ENCODE measurements at regions not wholly inside any gene's neighbourhood (a gene's known extent, or its start where the extent isn't known, plus 50 kb on each side); places are given as distances from the start of the nearest gene placed in this dataset.

- TF ChIP-seq NCOR1 (IDR thresholded peaks at IDR 0.05; ENCODE audit: borderline replicate concordance, low read length) (peak; percentile 48; the same call in 1 of the 2 replicates), TFDP1 (CRISPR knock-in tag; IDR thresholded peaks at IDR 0.05; ENCODE audit: borderline replicate concordance) (0 out of 2 replicates have a peak, but pooled peaks have one; percentile 15), ZSCAN5A (CRISPR knock-in tag; IDR thresholded peaks at IDR 0.05; ENCODE audit: borderline replicate concordance) (peak; percentile 58; the same call in 1 of the 2 replicates), ZNF614 (CRISPR knock-in tag; IDR thresholded peaks at IDR 0.05; ENCODE audit: borderline replicate concordance) (0 out of 2 replicates have a peak, but pooled peaks have one; percentile 42), NR2F6 (IDR thresholded peaks at IDR 0.05) (no peak), NR2F6 (CRISPR knock-in tag; IDR thresholded peaks at IDR 0.05) (peak; percentile 66), TBX2 (CRISPR knock-in tag; IDR thresholded peaks at IDR 0.05; ENCODE audit: borderline replicate concordance) (peak; percentile 84), ERF (CRISPR knock-in tag; IDR thresholded peaks at IDR 0.05) (peak; percentile 50; the same call in 1 of the 2 replicates), DMAP1 (CRISPR knock-in tag; IDR thresholded peaks at IDR 0.05) (peak; percentile 17; the same call in 1 of the 2 replicates), GPN1 (CRISPR knock-in tag; IDR thresholded peaks at IDR 0.05; ENCODE audit: borderline replicate concordance) (no peak), TCF7 (IDR thresholded peaks at IDR 0.05; ENCODE audit: low read depth) (peak; percentile 95), ISX (CRISPR knock-in tag; conservative IDR thresholded peaks at IDR 0.05) (no peak), ZNF782 (CRISPR knock-in tag; IDR thresholded peaks at IDR 0.05; ENCODE audit: borderline replicate concordance) (peak; percentile 78; the same call in 1 of the 2 replicates), HOXA5 (CRISPR knock-in tag; IDR thresholded peaks at IDR 0.05) (peak; percentile 92), ZNF800 (CRISPR knock-in tag; IDR thresholded peaks at IDR 0.05) (peak; percentile 34; the same call in 1 of the 2 replicates), CAMTA2 (CRISPR knock-in tag; IDR thresholded peaks at IDR 0.05; ENCODE audit: borderline replicate concordance) (0 out of 2 replicates have a peak, but pooled peaks have one; percentile 80), ZNF766 (CRISPR knock-in tag; IDR thresholded peaks at IDR 0.05; ENCODE audit: borderline replicate concordance) (0 out of 2 replicates have a peak, but pooled peaks have one; percentile 64), AGO2 (optimal IDR thresholded peaks at IDR 0.05; ENCODE audit: low read depth, low read length) (no peak), HNF1B (CRISPR knock-in tag; IDR thresholded peaks at IDR 0.05) (peak; percentile 99), LCORL (IDR thresholded peaks at IDR 0.05) (no peak), LCORL (CRISPR knock-in tag; IDR thresholded peaks at IDR 0.05) (peak; percentile 88; the same call in 1 of the 2 replicates)
These were observed 200.0 kb downstream of the GLI2 start (continued) for GRCh38 chr2:120935339-120936313.

Measured in HepG2 (cell line).